Omental fat pad (tissue), 3 donors: ENCODE measurements at regions not wholly inside any gene's neighbourhood (a gene's known extent, or its start where the extent isn't known, plus 50 kb on each side); places are given as distances from the start of the nearest gene placed in this dataset.
"Not testable (repeated sequence)": the region's sequence is repeated elsewhere in the genome, so short reads cannot be mapped to it uniquely, and the experiment has no call there.

Source experiments
- ATAC-seq: fragments of 150-250 bp; one replicate; pipeline ENCODE4 v1.9.1; 2016; ENCODE audit warnings: mild to moderate bottlenecking, moderate library complexity; ENCODE audit not compliant: low FRiP score
- DNase-seq: peaks from one replicate; pipeline ENCODE4 v3.0.0-alpha.2; 2019; ENCODE audit warnings: low spot score
- CTCF ChIP-seq, 3 donors: fragments of 450-650 bp; IDR thresholded peaks; one replicate each; pipeline ENCODE4 v1.5.1; 2016 to 2017; ENCODE audit warnings: antibody characterized with exemption in 3 of 3, mild to moderate bottlenecking in 3 of 3, moderate library complexity in 2 of 3

- ATAC-seq (no peak), DNase-seq (no peak)
- no peak for TF ChIP-seq CTCF (IDR thresholded peaks at IDR 0.05)
Observed at GRCh38 chr3:6351752-6352151, 509.2 kb upstream of the GRM7 start.

GRCh38 chr3:6354653-6355052, 506.3 kb upstream of the GRM7 start:
- no peak for DNase-seq
- no peak for TF ChIP-seq CTCF (IDR thresholded peaks at IDR 0.05)
- no peak for ATAC-seq

- DNase-seq (no peak), ATAC-seq (no peak)
- no peak for TF ChIP-seq CTCF (IDR thresholded peaks at IDR 0.05)
Observed at GRCh38 chr3:6362406-6362805, 498.5 kb upstream of the GRM7 start.

GRCh38 chr3:6367171-6367570, 493.7 kb upstream of the GRM7 start:
- no peak for DNase-seq
- no peak for ATAC-seq
- no peak for TF ChIP-seq CTCF (IDR thresholded peaks at IDR 0.05)

GRCh38 chr3:6392123-6392522, 468.8 kb upstream of the GRM7 start:
- TF ChIP-seq CTCF (IDR thresholded peaks at IDR 0.05): no peak
- DNase-seq: no peak
- ATAC-seq: no peak

- no peak for TF ChIP-seq CTCF (IDR thresholded peaks at IDR 0.05)
- DNase-seq (no peak), ATAC-seq (no peak)
Observed at GRCh38 chr3:6394944-6395343, 466.0 kb upstream of the GRM7 start.

GRCh38 chr3:6396631-6397030, 464.3 kb upstream of the GRM7 start:
- DNase-seq (no peak), ATAC-seq (no peak)
- no peak for TF ChIP-seq CTCF (IDR thresholded peaks at IDR 0.05)

GRCh38 chr3:6402666-6403065, 458.2 kb upstream of the GRM7 start:
- DNase-seq, ATAC-seq: not testable (repeated sequence)

GRCh38 chr3:6406923-6407322, 454.0 kb upstream of the GRM7 start:
- DNase-seq, ATAC-seq: not testable (repeated sequence)
